ENCODE measurements at regions not wholly inside any gene's neighbourhood (a gene's known extent, or its start where the extent isn't known, plus 50 kb on each side); places are given as distances from the start of the nearest gene placed in this dataset.

DNA sequence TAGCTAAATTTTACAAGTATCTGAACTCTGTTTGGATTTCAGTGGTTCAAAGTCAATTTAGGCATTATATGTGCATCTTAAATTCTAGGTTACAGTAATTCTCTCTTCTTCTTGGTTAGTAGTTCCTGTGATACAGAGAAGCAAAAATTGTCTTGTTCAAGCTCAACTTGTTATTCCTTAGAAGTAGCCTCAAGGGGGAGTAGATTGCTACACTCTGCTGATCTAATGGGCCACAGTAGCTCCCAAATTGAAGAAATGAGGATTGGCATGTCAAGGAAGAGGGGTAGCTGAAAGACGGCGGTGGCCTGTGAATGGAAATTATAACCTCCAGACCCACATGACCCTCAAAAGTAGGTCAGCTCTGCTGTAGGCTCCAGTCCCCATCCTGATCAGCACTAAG is 334.7 kb downstream of the HRH4 start:
- no peak for DNase-seq
- no peak overlapping the region for H3K9ac ChIP-seq (ENCODE audit: low read length)
- no peaks in the 10 kb centered on the region for H3K79me2 ChIP-seq (ENCODE audit: control insufficient read depth, insufficient read depth, low read length, poor library complexity)
- H3K4ac ChIP-seq (ENCODE audit: low read depth, low read length) = no peak overlapping the region
- H3K14ac ChIP-seq (ENCODE audit: low read length) = no peak overlapping the region
- no peak overlapping the region for H2AK5ac ChIP-seq (ENCODE audit: low read length)
- no peak overlapping the region for H3K4me2 ChIP-seq (ENCODE audit: low read length)
- WGBS (ENCODE audit: extremely low coverage, insufficient coverage, insufficient read length) = no CpG with 5 or more reads among the region's 2 CpGs
- no peak overlapping the region for H3K27ac ChIP-seq (ENCODE audit: low read depth, low read length)
- no peaks in the 10 kb centered on the region for H3K4me1 ChIP-seq (ENCODE audit: control insufficient read depth in 1 of 2, insufficient read depth in 2 of 2, low read length in 2 of 2)
- no peaks in the 10 kb centered on the region for H3K9me3 ChIP-seq (ENCODE audit: insufficient read depth, low read depth, low read length)
- H4K8ac ChIP-seq (ENCODE audit: low read depth, low read length) = no peak overlapping the region
- no peak overlapping the region for H2BK120ac ChIP-seq (ENCODE audit: insufficient read depth, low read length, poor library complexity)
- no peak overlapping the region for H3K18ac ChIP-seq (ENCODE audit: low read length)
- H3K36me3 ChIP-seq (ENCODE audit: control insufficient read depth in 1 of 2, insufficient read depth in 2 of 2, low read length in 2 of 2) = no peaks in the 10 kb centered on the region
- H4K91ac ChIP-seq (ENCODE audit: low read depth, low read length) = no peak overlapping the region
- no peak overlapping the region for H2BK5ac ChIP-seq (ENCODE audit: low read depth, low read length, poor library complexity)
- no peak overlapping the region for H3K23ac ChIP-seq (ENCODE audit: low read length)
- H3K4me3 ChIP-seq (ENCODE audit: low read depth, low read length) = no peak overlapping the region
- no peak overlapping the region for H2BK12ac ChIP-seq (ENCODE audit: low read length)
- H3K79me1 ChIP-seq (ENCODE audit: low read length) = no peaks in the 10 kb centered on the region
- H3K27me3 ChIP-seq (ENCODE audit: insufficient read depth, low read length) = no peaks in the 10 kb centered on the region
- H2AFZ ChIP-seq (ENCODE audit: insufficient read depth, low read length, poor library complexity) = no peak overlapping the region
- no peak overlapping the region for H4K12ac ChIP-seq (ENCODE audit: low read depth, low read length)

- H3K23ac ChIP-seq (ENCODE audit: low read length) = no peak overlapping the region
- no peak overlapping the region for H2AK5ac ChIP-seq (ENCODE audit: low read length)
- no peak overlapping the region for H3K18ac ChIP-seq (ENCODE audit: low read length)
- H3K4ac ChIP-seq (ENCODE audit: low read depth, low read length) = no peak overlapping the region
- H3K27ac ChIP-seq (ENCODE audit: low read depth, low read length) = no peak overlapping the region
- H2AFZ ChIP-seq (ENCODE audit: insufficient read depth, low read length, poor library complexity) = no peak overlapping the region
- H4K12ac ChIP-seq (ENCODE audit: low read depth, low read length) = no peak overlapping the region
- H2BK120ac ChIP-seq (ENCODE audit: insufficient read depth, low read length, poor library complexity) = no peak overlapping the region
- H2BK12ac ChIP-seq (ENCODE audit: low read length) = no peak overlapping the region
- no peaks in the 10 kb centered on the region for H3K79me2 ChIP-seq (ENCODE audit: control insufficient read depth, insufficient read depth, low read length, poor library complexity)
- no peak overlapping the region for H3K4me2 ChIP-seq (ENCODE audit: low read length)
- H4K91ac ChIP-seq (ENCODE audit: low read depth, low read length) = no peak overlapping the region
- no peak for DNase-seq
- H3K27me3 ChIP-seq (ENCODE audit: insufficient read depth, low read length) = no peaks in the 10 kb centered on the region
- no peak overlapping the region for H3K4me3 ChIP-seq (ENCODE audit: low read depth, low read length)
- WGBS (ENCODE audit: extremely low coverage, insufficient coverage, insufficient read length) = no CpG with 5 or more reads among the region's 3 CpGs
- H3K14ac ChIP-seq (ENCODE audit: low read length) = no peak overlapping the region
- H3K79me1 ChIP-seq (ENCODE audit: low read length) = no peaks in the 10 kb centered on the region
- H3K4me1 ChIP-seq (ENCODE audit: control insufficient read depth in 1 of 2, insufficient read depth in 2 of 2, low read length in 2 of 2) = no peaks in the 10 kb centered on the region
- no peaks in the 10 kb centered on the region for H3K9me3 ChIP-seq (ENCODE audit: insufficient read depth, low read depth, low read length)
- H4K8ac ChIP-seq (ENCODE audit: low read depth, low read length) = no peak overlapping the region
- no peak overlapping the region for H3K9ac ChIP-seq (ENCODE audit: low read length)
- no peak overlapping the region for H2BK5ac ChIP-seq (ENCODE audit: low read depth, low read length, poor library complexity)
- no peaks in the 10 kb centered on the region for H3K36me3 ChIP-seq (ENCODE audit: control insufficient read depth in 1 of 2, insufficient read depth in 2 of 2, low read length in 2 of 2)
Measured at GRCh38 chr18:24797981-24798380, 337.5 kb downstream of the HRH4 start.

- no peak overlapping the region for H4K12ac ChIP-seq (ENCODE audit: low read depth, low read length)
- DNase-seq = no peak
Measured at GRCh38 chr18:24799176-24799575, 338.7 kb downstream of the HRH4 start.

GRCh38 chr18:24799720-24800119 is 339.3 kb downstream of the HRH4 start:
- no peak overlapping the region for H2BK120ac ChIP-seq (ENCODE audit: insufficient read depth, low read length, poor library complexity)
- no peak overlapping the region for H3K9ac ChIP-seq (ENCODE audit: low read length)
- no peak overlapping the region for H3K27ac ChIP-seq (ENCODE audit: low read depth, low read length)
- no peak overlapping the region for H3K14ac ChIP-seq (ENCODE audit: low read length)
- no peak overlapping the region for H3K4ac ChIP-seq (ENCODE audit: low read depth, low read length)
- WGBS (ENCODE audit: extremely low coverage, insufficient coverage, insufficient read length) = no CpG with 5 or more reads among the region's 4 CpGs
- no peak for DNase-seq
- H3K4me3 ChIP-seq (ENCODE audit: low read depth, low read length) = no peak overlapping the region
- H3K4me1 ChIP-seq (ENCODE audit: control insufficient read depth in 1 of 2, insufficient read depth in 2 of 2, low read length in 2 of 2) = no peaks in the 10 kb centered on the region
- no peak overlapping the region for H2BK5ac ChIP-seq (ENCODE audit: low read depth, low read length, poor library complexity)
- no peaks in the 10 kb centered on the region for H3K79me2 ChIP-seq (ENCODE audit: control insufficient read depth, insufficient read depth, low read length, poor library complexity)
- no peak overlapping the region for H2AK5ac ChIP-seq (ENCODE audit: low read length)
- H3K18ac ChIP-seq (ENCODE audit: low read length) = no peak overlapping the region
- H2BK12ac ChIP-seq (ENCODE audit: low read length) = no peak overlapping the region
- H3K36me3 ChIP-seq (ENCODE audit: control insufficient read depth in 1 of 2, insufficient read depth in 2 of 2, low read length in 2 of 2) = no peaks in the 10 kb centered on the region
- no peak overlapping the region for H4K12ac ChIP-seq (ENCODE audit: low read depth, low read length)
- H3K4me2 ChIP-seq (ENCODE audit: low read length) = no peak overlapping the region
- H3K23ac ChIP-seq (ENCODE audit: low read length) = no peak overlapping the region
- no peak overlapping the region for H4K91ac ChIP-seq (ENCODE audit: low read depth, low read length)
- no peaks in the 10 kb centered on the region for H3K9me3 ChIP-seq (ENCODE audit: insufficient read depth, low read depth, low read length)
- H4K8ac ChIP-seq (ENCODE audit: low read depth, low read length) = no peak overlapping the region
- H3K27me3 ChIP-seq (ENCODE audit: insufficient read depth, low read length) = no peaks in the 10 kb centered on the region
- no peaks in the 10 kb centered on the region for H3K79me1 ChIP-seq (ENCODE audit: low read length)
- H2AFZ ChIP-seq (ENCODE audit: insufficient read depth, low read length, poor library complexity) = no peak overlapping the region

More at GRCh38 chr18:24799176-24799575, 338.7 kb downstream of the HRH4 start:
- Histone ChIP-seq H2BK120ac (ENCODE audit: insufficient read depth, low read length, poor library complexity) (no peak overlapping the region), H3K14ac (ENCODE audit: low read length) (no peak overlapping the region), H4K91ac (ENCODE audit: low read depth, low read length) (no peak overlapping the region), H3K4me3 (ENCODE audit: low read depth, low read length) (no peak overlapping the region), H3K4ac (ENCODE audit: low read depth, low read length) (no peak overlapping the region), H2AK5ac (ENCODE audit: low read length) (no peak overlapping the region), H3K36me3 (ENCODE audit: control insufficient read depth in 1 of 2, insufficient read depth in 2 of 2, low read length in 2 of 2) (no peaks in the 10 kb centered on the region), H3K18ac (ENCODE audit: low read length) (no peak overlapping the region), H3K79me1 (ENCODE audit: low read length) (no peaks in the 10 kb centered on the region), H4K8ac (ENCODE audit: low read depth, low read length) (no peak overlapping the region), H2AFZ (ENCODE audit: insufficient read depth, low read length, poor library complexity) (no peak overlapping the region), H3K79me2 (ENCODE audit: control insufficient read depth, insufficient read depth, low read length, poor library complexity) (no peaks in the 10 kb centered on the region), H3K27ac (ENCODE audit: low read depth, low read length) (no peak overlapping the region), H3K4me2 (ENCODE audit: low read length) (no peak overlapping the region), H3K9ac (ENCODE audit: low read length) (no peak overlapping the region), H2BK12ac (ENCODE audit: low read length) (no peak overlapping the region), H2BK5ac (ENCODE audit: low read depth, low read length, poor library complexity) (no peak overlapping the region), H3K9me3 (ENCODE audit: insufficient read depth, low read depth, low read length) (no peaks in the 10 kb centered on the region), H3K23ac (ENCODE audit: low read length) (no peak overlapping the region), H3K27me3 (ENCODE audit: insufficient read depth, low read length) (no peaks in the 10 kb centered on the region), H3K4me1 (ENCODE audit: control insufficient read depth in 1 of 2, insufficient read depth in 2 of 2, low read length in 2 of 2) (no peaks in the 10 kb centered on the region)
- no CpG with 5 or more reads among the region's 1 CpG for WGBS (ENCODE audit: extremely low coverage, insufficient coverage, insufficient read length)
